ENCODE measurements at regions not wholly inside any gene's neighbourhood (a gene's known extent, or its start where the extent isn't known, plus 50 kb on each side); places are given as distances from the start of the nearest gene placed in this dataset.

DNA sequence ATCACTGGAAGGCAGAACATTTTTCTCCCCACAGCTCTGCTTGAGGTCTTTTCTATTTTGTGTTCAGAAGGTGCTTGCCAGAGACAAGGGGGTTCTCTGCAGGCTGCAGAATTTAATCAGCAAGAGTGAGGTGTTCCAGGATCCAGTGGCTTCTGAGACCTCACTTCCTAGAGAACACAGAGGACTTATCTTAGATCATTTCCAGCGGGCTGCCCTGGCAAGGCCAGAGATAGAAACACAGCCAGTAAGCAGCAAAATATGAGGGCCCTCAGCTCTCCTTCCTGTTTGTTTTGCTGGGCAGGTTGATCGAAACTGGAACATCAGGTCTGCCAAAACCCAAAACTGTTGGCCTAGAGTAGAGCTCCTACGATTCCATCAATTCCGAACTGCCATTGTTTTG, 187.3 kb downstream of the DIRAS2 start:
- TF ChIP-seq, protein P1, sequence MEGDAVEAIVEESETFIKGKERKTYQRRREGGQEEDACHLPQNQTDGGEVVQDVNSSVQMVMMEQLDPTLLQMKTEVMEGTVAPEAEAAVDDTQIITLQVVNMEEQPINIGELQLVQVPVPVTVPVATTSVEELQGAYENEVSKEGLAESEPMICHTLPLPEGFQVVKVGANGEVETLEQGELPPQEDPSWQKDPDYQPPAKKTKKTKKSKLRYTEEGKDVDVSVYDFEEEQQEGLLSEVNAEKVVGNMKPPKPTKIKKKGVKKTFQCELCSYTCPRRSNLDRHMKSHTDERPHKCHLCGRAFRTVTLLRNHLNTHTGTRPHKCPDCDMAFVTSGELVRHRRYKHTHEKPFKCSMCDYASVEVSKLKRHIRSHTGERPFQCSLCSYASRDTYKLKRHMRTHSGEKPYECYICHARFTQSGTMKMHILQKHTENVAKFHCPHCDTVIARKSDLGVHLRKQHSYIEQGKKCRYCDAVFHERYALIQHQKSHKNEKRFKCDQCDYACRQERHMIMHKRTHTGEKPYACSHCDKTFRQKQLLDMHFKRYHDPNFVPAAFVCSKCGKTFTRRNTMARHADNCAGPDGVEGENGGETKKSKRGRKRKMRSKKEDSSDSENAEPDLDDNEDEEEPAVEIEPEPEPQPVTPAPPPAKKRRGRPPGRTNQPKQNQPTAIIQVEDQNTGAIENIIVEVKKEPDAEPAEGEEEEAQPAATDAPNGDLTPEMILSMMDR (IDR thresholded peaks at IDR 0.05; ENCODE audit: unreplicated experiment) = no peak
- Mint-ChIP-seq H3K4me1 (ENCODE audit: low read depth) (peaks cover 4% of the 10 kb centered on the region), H3K4me3 (ENCODE audit: low read depth) (no peak overlapping the region), H3K9me3 (ENCODE audit: low read depth) (peaks cover 3% of the 10 kb centered on the region), H3K36me3 (ENCODE audit: insufficient read depth) (peaks cover 2% of the 10 kb centered on the region), H3K27me3 (peaks cover 3% of the 10 kb centered on the region), H3K27ac (no peak overlapping the region)
- no peak for DNase-seq (ENCODE audit: low spot score, unreplicated experiment)

DNA sequence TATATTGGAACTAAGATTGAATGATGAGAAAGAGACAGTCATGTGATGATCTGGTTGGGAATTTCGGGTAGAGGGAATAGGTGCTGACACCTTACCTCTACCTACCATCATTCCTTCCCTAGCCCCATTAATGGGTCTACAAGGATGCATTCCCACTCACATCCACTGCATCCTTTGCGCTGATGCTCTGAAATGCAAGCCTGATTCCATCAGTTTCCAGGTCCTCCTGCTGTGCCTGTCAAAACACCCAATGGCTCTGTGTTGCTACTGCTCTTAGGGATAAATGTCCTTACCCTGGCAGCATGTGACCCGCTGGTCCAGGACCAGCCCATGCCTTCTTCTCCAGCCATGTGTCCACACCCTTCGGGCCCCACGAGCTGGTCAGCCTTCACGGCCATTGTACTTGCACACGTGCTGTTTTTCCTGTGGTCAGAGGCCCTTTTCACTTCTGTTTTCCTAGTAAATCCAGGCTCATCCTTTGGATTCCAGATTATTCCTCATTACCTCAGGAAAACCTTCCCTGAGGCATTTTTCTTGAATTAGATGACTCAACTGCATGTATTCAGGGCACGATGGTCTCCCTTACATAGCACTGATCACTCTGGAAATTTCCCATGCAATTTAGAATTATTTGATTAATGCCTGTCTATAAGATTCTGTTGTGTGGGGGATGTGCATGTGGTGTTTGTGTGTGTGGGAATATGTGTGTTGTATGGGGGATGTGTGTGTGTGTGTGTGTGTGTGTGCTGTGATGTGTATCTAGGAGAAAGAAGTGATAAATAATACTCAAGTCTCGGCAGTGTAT, 185.0 kb downstream of the DIRAS2 start:
- peaks cover 2% of the 10 kb centered on the region for H3K36me3 Mint-ChIP-seq (ENCODE audit: insufficient read depth)
- H3K27me3 Mint-ChIP-seq = no peaks in the 10 kb centered on the region
- peaks cover 8% of the 10 kb centered on the region for H3K9me3 Mint-ChIP-seq (ENCODE audit: low read depth)
- H3K4me3 Mint-ChIP-seq (ENCODE audit: low read depth) = no peak overlapping the region
- H3K4me1 Mint-ChIP-seq (ENCODE audit: low read depth) = peaks cover 4% of the 10 kb centered on the region
- TF ChIP-seq, protein P1 (IDR thresholded peaks at IDR 0.05; ENCODE audit: unreplicated experiment) = no peak
- DNase-seq (ENCODE audit: low spot score, unreplicated experiment) = no peak
- peak overlapping the region; percentile 5 for H3K27ac Mint-ChIP-seq

- H3K4me1 Mint-ChIP-seq (ENCODE audit: low read depth) = peaks cover 4% of the 10 kb centered on the region
- peak; percentile 18 for DNase-seq (ENCODE audit: low spot score, unreplicated experiment)
- TF ChIP-seq, protein P1 (IDR thresholded peaks at IDR 0.05; ENCODE audit: unreplicated experiment) = peak; percentile 62
- H3K4me3 Mint-ChIP-seq (ENCODE audit: low read depth) = no peak overlapping the region
- no peaks in the 10 kb centered on the region for H3K27me3 Mint-ChIP-seq
- peaks cover 8% of the 10 kb centered on the region for H3K9me3 Mint-ChIP-seq (ENCODE audit: low read depth)
- H3K36me3 Mint-ChIP-seq (ENCODE audit: insufficient read depth) = peaks cover 2% of the 10 kb centered on the region
- no peak overlapping the region for H3K27ac Mint-ChIP-seq
Observed at GRCh38 chr9:90458485-90458884, 184.1 kb downstream of the DIRAS2 start.

GRCh38 chr9:90459321-90459720, 183.3 kb downstream of the DIRAS2 start:
- Mint-ChIP-seq H3K4me3 (ENCODE audit: low read depth) (no peak overlapping the region), H3K27ac (no peak overlapping the region), H3K27me3 (no peaks in the 10 kb centered on the region), H3K36me3 (ENCODE audit: insufficient read depth) (peaks cover 2% of the 10 kb centered on the region), H3K4me1 (ENCODE audit: low read depth) (peaks cover 4% of the 10 kb centered on the region), H3K9me3 (ENCODE audit: low read depth) (peaks cover 8% of the 10 kb centered on the region)
- DNase-seq (ENCODE audit: low spot score, unreplicated experiment) = no peak
- TF ChIP-seq, protein P1 (IDR thresholded peaks at IDR 0.05; ENCODE audit: unreplicated experiment) = no peak

- peaks cover 8% of the 10 kb centered on the region for H3K9me3 Mint-ChIP-seq (ENCODE audit: low read depth)
- DNase-seq (ENCODE audit: low spot score, unreplicated experiment) = no peak
- H3K4me3 Mint-ChIP-seq (ENCODE audit: low read depth) = no peak overlapping the region
- no peaks in the 10 kb centered on the region for H3K27me3 Mint-ChIP-seq
- peaks cover 4% of the 10 kb centered on the region for H3K4me1 Mint-ChIP-seq (ENCODE audit: low read depth)
- TF ChIP-seq, protein P1 (IDR thresholded peaks at IDR 0.05; ENCODE audit: unreplicated experiment) = no peak
- peaks cover 2% of the 10 kb centered on the region for H3K36me3 Mint-ChIP-seq (ENCODE audit: insufficient read depth)
- H3K27ac Mint-ChIP-seq = no peak overlapping the region
Observed at GRCh38 chr9:90460220-90460619, 182.4 kb downstream of the DIRAS2 start.
